ENCODE measurements at regions not wholly inside any gene's neighbourhood (a gene's known extent, or its start where the extent isn't known, plus 50 kb on each side); places are given as distances from the start of the nearest gene placed in this dataset.

GRCh38 chr5:71961786-71962185, 145.5 kb upstream of the MAP1B start:
- TF ChIP-seq CTCF (conservative IDR thresholded peaks at IDR 0.05 in 1 of 2, IDR thresholded peaks at IDR 0.05 in 1 of 2; ENCODE audit: extremely low read depth in 1 of 2, insufficient read depth in 1 of 2, low read depth in 1 of 2, low read length in 2 of 2) (no peak), EZH2 (IDR thresholded peaks at IDR 0.05; ENCODE audit: borderline replicate concordance, low read length) (no peak)
